Dermis blood vessel endothelial cell (primary cell): ENCODE measurements at regions not wholly inside any gene's neighbourhood (a gene's known extent, or its start where the extent isn't known, plus 50 kb on each side); places are given as distances from the start of the nearest gene placed in this dataset.

Experiments used
- DNase-seq: peaks from one replicate; pipeline ENCODE4 v3.0.0; 2010

DNA sequence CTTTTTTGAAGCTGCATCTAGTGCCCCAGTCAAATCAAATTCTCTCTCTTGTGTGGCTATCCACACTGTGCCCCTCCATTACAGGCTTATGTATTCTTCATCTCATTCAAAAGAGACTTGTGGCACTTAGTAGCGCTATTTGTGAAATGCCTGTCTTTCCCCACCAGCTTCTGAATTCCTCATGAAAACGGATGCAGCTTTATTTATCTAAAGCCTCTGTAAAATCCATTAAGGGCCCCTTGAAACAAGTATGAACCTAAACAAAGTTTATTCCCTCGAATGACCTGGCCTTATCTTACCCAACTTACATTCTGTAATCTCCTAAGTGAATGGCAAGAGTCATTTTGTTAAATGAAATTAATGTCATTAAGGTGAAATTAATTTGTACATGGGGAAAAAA lies 417.4 kb upstream of the PIK3C3 start:
- DNase-seq = no peak

DNA sequence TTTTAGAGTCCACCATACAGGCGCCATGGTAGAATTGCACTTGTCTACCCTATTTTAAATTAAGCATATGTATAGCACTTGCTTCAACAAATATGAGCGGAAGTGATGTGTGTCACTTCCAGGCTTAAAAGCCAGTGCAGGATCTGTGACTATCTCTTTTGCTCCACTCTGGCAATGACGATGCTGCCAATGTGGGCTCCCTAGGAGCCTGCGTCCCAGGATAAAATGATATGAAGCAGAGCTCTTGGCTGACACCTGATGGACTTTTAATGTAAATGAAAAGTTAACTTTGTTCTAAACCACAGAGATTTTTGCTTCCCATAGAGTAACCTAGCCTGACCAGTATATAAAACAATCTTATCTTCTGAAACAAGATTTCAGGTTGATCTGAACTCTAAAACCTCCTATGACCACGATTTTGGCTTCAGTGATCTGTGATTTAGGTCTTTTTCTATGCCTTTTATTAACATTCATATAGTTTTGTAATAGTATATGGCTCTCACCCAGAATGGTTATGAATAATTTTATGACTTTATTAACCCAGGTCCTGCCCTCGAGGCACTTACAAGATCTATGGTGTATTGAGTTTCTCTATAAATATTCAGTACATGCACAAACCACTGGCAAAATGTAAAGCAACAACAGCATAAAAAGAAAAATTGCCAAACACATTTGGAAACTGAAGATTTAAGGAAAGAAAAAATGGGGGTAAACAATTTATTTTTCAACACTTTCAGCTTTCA lies 422.5 kb upstream of the PIK3C3 start:
- DNase-seq = no peak

DNA sequence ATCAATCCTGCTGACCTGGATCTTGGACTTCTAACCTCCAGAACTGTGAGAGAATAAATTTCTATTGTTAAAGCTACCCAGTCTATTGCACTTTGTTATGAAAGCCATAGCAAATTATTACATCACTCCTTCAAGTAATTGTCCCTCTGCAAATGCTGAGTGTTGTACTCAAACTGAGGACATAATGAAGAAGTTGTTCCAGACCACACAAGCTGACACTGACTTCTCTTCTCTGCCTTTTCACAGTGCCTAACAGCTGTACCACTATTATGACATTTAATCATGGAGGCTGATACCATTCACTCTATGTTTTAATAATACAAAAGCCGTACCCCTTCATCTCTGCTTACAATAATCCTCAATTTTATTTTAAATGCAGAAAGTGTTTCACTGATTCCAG lies 424.1 kb upstream of the PIK3C3 start:
- no peak for DNase-seq

DNA sequence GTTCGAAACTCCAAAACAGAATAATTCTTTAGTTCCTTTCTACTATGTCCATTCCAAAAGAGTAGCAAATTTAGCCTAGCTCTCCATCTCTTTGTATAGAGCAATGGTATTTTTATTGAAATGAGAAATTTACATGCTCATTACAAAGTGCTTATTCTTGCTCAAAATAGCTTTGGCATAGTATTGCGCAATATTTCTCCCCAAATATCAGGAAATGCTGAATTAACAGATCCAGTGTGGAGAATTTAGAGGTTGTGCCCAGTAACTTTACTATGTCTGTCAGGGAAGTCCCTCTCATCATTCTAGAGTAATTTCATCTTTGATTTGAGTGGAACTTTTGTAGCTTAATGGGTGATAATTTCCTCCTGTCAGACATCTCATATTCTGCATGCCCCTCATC lies 425.9 kb upstream of the PIK3C3 start:
- no peak for DNase-seq

DNA sequence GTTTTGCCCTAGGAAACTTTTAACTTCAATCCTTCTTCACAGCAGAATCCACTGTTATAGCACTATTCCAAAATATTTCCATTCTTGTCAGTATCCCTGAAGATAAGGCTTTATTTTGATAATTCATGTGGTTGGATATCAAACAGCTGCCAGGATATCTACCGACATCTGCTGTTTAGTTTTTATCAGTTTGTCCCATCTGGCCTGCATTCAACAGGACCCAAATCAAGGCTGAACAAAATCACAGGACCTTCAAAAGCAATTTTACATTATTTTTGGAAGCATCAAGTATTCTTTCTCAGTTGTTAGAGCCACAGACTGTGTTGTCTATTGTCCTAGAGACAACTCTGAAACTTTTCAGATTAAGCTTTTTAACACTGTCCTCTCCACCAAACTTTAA lies 429.0 kb upstream of the PIK3C3 start:
- DNase-seq = no peak

DNA sequence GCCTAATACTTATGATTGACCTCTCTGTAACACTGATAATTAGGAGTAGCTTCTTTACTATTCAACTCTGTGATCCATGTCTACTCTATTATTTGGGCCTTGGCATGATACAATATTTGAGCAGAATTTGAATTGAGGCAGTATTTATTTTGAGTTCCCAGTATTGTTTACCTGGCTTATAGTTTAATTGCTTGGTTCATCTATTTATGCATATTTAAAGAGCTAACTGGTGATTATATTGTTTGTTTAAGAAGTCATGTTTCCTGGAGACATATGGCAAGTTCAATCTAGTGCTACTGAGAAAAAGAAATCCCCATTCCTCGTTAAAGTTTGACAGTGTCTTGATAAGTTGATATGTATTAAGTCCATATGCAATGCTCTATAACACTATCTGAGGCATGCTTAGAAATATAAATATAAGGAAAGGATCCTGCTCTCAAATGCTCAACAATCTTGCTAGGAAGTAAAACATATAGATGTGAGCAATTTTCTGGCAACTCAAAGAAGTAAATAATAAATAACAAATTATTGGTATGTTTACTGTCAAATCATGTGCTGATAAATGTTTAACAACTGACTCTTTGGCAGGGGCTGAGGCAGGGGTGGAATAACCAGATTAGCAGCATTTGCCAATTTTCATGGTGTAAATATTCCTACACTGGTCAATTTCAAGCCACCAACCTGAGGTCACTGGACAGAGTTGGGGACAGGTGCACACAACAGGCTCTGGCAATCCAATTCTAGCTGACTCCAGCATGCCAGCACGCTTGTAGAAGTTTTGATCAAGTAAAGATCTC lies 430.2 kb upstream of the PIK3C3 start:
- DNase-seq = no peak

DNA sequence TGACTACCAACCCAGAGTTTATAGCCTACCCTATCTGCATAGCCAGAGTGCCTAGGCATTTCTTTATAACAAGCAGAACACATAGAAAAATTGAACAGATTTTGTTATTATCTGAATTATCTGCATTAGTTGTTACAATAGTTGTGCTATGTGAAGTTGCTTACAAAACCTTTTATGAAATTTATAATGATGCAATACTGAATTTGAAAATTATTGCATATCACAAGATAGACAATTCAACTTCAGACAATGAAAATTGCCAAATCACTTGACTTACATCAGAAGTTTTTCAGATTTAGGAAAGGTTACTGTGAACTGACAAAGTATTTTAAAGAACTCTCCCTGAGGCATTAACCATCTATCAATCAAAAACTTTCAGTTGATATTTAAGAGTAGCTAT lies 437.9 kb upstream of the PIK3C3 start:
- no peak for DNase-seq

DNA sequence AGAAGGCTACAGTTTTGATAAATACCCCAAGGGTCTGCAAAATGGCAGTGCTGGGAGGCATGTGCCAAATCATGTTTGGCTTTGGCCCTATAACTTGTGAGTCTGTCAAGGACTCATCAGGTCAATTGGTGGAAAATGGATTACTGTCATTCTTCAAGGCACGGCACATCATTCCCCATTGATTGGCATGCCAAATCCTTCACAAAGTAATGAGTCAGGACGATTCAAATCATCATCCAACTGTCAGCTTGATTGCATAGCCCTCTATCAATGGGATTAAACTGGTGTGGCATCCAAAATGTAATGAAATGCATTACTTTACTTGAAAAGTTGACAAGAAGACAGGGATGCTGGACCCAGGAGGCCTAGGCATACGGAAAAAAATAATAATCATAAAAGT lies 441.6 kb upstream of the PIK3C3 start:
- no peak for DNase-seq

DNA sequence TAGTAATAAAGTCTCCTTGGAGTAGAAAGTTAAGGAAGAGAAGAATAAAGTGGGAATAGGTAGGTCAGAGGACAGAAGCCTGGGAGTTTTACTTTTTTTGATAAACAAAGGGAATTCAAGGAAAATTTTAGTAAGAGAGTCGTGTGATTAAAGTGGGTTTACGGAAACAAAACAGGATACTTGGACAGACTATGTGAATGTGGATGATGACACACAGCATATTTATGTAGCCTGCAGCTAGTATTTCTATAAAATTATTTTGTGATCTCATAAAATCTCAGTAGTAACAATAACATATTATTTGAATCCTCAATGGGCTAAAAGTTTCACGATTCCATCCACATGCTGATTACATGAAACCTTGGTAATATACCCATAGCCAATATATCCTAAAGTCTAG lies 450.7 kb upstream of the PIK3C3 start:
- DNase-seq = no peak

DNA sequence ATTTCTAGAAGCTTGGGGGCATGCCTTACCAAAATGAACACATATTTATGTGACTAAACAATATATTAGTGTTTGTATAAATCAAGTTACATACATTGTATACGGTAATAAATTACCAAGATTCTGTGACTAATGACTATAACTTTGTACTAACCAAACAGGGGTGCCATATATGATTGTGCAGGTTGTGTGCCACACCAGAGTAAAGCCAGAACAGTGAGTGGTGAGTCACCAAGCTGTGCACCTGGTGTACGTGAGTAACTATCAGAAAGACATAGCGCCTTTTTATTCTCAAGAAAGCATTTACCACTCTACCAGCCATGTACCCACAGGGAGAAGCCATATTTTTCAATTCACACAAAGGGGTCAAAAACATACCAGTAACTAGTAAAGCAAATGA lies 453.2 kb upstream of the PIK3C3 start:
- no peak for DNase-seq

DNA sequence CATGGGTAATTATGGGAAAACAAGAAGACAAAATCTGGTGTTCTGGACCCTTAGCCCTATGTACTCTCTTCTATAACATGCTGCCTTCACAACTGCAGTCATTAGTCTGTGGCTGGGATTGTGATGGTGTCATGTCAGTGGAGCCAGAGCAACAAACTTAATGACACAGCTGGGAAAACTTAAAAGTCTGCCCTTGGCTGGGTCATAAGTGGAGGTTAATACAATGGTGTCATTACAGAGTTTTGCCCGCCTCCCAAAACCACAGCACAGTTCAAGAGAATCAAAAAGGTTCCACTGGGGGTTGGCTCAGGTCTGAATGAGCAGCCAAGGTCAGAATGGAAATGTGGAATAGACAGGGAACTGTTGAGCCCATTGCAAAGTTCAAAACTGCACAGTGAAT lies 455.7 kb upstream of the PIK3C3 start:
- DNase-seq = no peak

DNA sequence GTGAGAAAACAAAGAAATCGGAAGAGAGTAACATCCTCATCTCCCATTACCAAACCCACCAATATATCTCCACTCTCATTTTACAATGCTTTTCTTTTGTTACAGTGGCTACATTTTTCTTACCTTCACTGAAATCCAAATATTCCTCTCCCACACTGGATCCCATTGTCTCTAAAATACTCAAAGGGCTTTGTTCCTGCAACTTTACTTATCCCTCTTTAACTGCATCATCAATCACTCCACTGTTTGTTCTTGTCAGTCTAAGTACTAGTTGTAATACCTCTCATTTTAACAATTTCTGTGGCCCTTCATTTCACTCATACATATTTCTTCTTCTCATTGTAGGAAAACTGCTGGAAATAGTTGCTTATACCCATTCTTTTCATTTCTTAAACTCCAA lies 464.2 kb upstream of the PIK3C3 start:
- no peak for DNase-seq

DNA sequence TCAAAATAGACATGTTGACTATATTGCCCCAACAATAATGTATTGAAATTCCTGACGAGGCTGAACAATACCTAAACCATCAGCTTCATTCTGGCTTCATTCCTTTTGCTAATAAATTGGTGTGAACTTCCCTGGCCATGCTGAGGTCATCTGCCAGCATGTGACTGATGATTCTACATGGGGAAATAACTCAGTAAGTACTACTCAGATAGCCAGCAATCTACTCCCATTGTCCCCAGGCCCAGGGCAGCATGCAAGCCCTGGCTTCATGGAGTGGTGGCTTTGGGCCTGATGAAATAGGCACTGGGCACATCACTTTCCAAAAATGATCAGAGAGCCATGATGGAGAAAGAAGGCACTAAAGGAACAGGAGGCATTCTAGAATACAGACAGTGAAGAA lies 468.5 kb upstream of the PIK3C3 start:
- DNase-seq = no peak

DNA sequence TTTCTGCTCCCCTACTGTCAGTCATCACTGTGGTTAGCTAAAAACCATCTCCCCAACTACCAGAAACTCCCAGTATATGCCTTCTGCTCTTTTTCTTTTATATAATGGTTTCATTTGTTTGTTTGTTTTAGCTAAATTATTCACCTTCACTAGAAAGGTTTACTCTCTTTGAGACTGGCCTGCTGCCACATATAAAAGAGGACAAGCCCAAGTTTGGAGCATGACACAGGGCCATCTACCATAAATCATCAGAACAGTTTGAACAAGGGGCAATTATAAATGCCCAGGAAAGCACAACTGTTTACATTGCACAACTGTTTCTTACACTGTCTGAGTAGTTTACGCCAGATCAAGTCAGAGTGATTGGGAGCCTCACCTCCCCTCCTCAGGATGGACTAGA lies 471.0 kb upstream of the PIK3C3 start:
- no peak for DNase-seq

DNA sequence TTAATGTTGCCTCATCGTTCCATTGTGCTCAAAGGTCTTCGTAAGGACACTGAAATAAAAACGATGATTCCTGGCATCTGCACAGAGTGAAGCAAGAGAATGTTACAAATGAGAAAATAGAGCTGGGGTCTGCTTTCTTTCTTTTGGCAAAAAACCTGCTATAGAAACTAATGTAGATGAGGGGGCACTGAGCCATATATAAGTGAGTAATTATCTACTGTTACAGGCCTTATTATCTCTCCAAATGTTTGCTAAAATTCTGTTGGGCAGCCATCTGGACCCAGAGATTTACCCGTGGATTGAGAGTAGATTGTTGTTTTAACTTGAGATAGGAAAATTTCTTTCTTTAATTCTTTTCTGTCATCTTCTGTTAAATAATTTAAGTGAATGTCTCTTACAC lies 472.5 kb upstream of the PIK3C3 start:
- no peak for DNase-seq

DNA sequence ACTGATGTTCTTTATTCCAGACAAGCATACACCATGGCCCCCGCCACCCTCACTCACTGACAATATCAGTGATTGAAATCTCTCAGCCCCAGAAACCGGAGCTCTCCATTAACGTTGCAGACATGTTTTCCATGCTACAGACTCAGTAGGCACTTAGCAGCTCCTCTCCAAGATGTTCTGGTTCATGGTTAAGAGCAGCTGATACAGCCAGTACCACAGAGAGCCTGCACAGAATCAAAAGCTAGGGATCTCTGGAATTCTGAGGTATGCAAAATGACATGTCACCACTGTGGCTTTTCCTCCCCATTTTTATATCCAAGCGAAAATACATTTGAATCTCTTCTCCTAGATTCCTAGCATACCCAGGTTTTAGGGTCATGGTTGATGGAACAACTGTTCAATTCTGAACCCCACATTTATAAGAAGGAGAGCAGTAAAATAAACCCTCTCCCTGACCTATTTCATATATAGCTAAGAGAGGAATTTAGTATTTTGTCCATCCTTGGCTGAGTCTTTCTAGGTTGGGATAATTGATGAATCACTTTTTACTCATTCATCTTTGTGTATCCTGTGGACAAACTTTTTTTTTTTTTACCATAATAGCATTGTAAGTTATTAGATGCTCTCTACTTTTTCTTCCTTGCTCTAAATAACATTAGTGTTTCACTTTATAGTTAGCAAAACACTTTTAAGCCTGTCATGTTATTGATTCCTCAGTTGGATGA lies 488.4 kb upstream of the PIK3C3 start:
- DNase-seq = no peak

DNA sequence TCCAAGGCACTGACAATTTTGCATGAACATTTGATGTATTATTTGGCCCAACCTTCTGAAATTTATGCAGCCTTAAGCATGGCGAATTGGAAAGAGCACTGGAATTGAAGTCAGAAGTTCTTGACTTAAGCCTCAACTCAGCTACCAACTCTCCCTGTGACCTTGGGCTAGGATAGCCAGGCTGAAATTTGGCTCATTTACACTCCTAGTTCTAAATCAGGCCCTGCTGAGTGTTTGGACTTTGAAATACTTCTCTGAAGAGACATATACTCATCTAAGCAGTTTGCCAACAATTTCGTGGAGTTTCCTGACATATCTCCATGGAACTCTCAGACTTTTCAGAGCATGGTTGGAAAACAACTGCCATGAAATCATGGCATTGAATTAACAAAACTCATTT lies 489.6 kb upstream of the PIK3C3 start:
- DNase-seq = no peak

DNA sequence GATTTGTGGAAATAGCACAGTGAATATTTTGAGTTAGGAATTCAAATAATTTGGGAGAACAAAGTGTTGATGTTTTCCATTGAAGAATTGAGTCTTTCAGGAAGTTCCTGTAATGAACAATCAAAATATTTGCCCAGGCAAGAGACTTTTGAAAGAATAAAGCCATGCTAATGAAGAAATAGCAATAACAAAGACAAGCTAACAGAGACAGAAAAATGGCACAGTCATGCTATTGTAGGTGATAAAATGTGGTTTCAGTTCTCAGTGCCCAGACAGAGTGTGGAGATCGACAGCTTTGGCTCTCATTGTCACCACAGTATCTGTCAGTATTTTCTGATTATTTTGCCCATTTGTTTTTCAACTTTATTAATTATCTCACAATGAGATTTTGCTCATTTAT lies 490.8 kb upstream of the PIK3C3 start:
- no peak for DNase-seq

DNA sequence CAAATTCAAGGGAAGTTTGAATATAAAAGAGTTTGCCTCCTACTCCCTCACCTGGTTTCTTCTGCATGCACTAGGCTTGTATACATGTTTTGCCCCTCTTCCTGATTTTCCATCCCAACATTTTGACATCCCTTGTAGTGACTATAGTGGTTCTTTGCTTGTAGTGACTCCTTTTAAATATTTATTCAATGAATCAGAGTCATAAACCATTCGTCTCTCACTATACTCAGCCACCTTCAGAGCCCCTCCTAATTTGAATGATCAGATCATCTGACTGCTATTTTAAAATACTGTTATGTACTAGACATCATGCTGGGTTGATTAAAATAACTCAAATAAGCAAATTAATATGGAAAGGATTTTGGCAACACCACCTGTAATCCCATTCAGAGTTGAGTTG lies 492.1 kb upstream of the PIK3C3 start:
- DNase-seq = no peak

DNA sequence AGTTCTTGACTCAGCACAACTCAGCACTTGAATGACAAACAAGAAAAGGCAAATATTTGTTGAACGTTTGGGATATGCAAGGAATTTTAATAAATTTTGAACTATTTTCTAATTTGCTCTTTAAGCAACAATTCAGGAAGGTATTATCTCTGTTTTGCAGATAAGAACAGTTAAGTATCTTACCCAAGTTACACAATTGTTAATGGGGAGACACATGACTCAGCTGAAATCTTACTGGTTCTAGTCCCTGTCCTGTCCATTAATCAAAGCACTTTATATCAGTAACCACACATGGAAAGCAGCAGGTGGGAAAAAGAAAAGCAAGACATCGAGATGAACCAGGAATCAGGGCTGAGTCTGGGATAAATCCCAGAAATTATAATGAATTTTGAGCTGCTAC lies 493.9 kb upstream of the PIK3C3 start:
- DNase-seq = no peak

DNA sequence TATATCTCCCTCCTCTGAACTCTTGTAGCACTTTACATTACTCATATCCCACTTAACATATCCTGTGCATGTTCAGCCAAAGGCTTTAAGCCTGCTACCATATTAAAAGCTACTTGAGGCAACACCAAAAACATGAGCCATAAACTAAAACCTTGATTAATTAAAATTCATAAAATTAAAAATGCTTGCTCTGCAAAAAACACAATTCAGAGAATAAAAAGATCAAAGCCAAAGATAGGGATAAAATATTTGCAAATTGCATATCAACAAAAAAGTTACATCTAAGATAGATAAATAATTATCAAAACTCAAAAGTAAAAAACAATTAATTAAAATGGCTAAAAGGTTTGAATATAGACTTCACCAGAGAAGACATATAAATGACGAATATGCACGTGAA lies 495.4 kb upstream of the PIK3C3 start:
- DNase-seq = no peak

DNA sequence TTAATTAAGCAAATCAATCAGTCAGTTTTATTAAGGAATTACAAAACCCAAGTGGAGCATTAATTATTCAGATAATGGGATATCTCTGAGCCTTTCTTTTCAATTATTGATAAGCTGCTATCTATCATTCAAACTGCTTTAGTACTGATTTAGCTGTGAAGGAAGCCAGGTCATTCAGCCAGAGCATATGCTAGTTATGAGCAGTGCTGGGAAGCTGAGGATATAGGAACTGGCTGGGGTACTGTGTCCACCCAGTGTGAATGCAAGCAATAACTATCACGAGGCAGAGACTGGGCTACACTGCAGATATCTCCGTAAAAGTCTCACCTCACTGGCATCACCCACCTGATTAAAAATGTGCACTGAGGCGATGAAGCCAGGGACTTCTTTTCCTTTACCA lies 496.7 kb upstream of the PIK3C3 start:
- DNase-seq = no peak

DNA sequence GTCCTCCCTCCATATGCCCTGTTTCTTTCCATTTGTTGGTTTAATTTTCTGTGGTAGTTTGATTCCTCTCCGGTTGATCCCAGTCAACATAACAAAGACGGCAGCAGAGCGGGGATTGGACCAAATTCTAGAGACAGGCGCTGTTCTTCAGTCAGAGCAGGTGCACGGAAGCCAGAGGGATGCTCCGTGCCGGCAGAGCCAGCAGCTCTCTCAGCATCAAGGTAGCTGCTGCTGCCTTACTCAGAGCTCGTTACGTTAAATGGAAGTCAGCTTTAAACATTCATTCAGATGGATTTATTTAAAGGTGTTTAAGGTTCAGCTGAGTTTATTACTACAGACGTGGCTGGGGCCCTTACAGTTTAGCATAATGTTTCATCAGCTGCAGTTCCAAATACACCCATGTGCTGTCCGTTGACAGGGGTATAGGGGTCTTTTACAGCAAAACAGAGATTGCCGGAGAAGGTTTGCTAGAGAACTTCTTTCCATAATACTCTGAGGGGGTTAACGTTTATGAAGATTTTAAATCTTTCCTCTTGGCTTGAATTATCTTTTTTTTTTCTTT lies 497.2 kb upstream of the PIK3C3 start:
- DNase-seq = no peak

DNA sequence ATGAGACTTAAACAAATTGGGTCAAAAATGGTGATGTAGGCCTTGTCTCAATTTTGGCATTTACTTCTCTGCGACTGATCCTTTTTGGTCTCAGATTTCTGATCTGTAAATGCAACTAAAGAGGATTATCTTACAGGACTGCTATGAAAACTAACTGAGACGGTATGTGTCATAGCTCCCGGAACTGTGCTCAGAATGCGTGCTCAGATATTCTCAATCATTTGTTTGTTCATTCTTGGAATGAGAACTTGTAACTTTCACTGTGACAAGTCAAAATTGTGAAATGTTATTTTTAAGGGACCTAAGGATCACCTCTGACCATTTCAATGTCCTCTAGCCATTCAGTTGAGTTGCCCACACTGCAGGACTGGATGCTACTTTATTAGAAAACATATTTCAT lies 498.2 kb upstream of the PIK3C3 start:
- DNase-seq = no peak
